ENCODE measurements at regions not wholly inside any gene's neighbourhood (a gene's known extent, or its start where the extent isn't known, plus 50 kb on each side); places are given as distances from the start of the nearest gene placed in this dataset.

- TF ChIP-seq CTCF (conservative IDR thresholded peaks at IDR 0.05; ENCODE audit: low read depth, low read length) (no peak), EZH2 (IDR thresholded peaks at IDR 0.05; ENCODE audit: borderline replicate concordance, low read depth, low read length, poor library complexity, severe bottlenecking) (no peak)
Observed at GRCh38 chr5:97979740-97980139, 793.7 kb upstream of the RGMB start.
